Vagina (tissue), 2 donors: ENCODE measurements at regions not wholly inside any gene's neighbourhood (a gene's known extent, or its start where the extent isn't known, plus 50 kb on each side); places are given as distances from the start of the nearest gene placed in this dataset.

Experiments
- DNase-seq, 2 donors: peaks; one replicate each; pipeline ENCODE4 v3.0.0-alpha.2; 2017; ENCODE audit errors: extremely low spot score in 2 of 2
- H3K27ac ChIP-seq: fragments of 200-600 bp; sonication (generic); one replicate; pipeline ENCODE4 v1.5.1; 2019
- H3K27me3 ChIP-seq: fragments of 200-600 bp; sonication (generic); one replicate; pipeline ENCODE4 v1.5.1; 2019
- H3K36me3 ChIP-seq, 2 donors: fragments of 200-600 bp; sonication (generic); one replicate each; pipeline ENCODE4 v1.5.1; 2017 to 2019
- H3K4me1 ChIP-seq: fragments of 200-600 bp; sonication (generic); one replicate; pipeline ENCODE4 v1.5.1; 2019
- H3K4me3 ChIP-seq, 2 donors: fragments of 200-600 bp; sonication (generic); 1 replicate in 1 of 2; 2 replicates in 1 of 2; pipeline ENCODE4 v1.5.1; 2016 to 2019
- H3K9me3 ChIP-seq: fragments of 200-600 bp; sonication (generic); one replicate; pipeline ENCODE4 v1.5.1; 2019
- CTCF ChIP-seq, 3 experiments: fragments of 450-650 bp in 2 of 3; fragments of 200-600 bp in 1 of 3; sonication (generic) in 1 of 3; IDR thresholded peaks; one replicate each; pipeline ENCODE4 v1.5.1; 2017 to 2019; ENCODE audit warnings: antibody characterized with exemption in 3 of 3, mild to moderate bottlenecking in 2 of 3, moderate library complexity in 2 of 3
- POLR2A ChIP-seq, 2 donors: fragments of 450-650 bp; IDR thresholded peaks; one replicate each; pipeline ENCODE4 v1.6.1; 2017; ENCODE audit warnings: antibody characterized with exemption in 2 of 2, mild to moderate bottlenecking in 2 of 2, moderate library complexity in 2 of 2
- POLR2AphosphoS5 ChIP-seq, 2 donors: sonication (generic); formaldehyde crosslinking; IDR thresholded peaks; one replicate each; pipeline ENCODE4 v1.9.0; 2017; ENCODE audit warnings: antibody characterized with exemption in 2 of 2, mild to moderate bottlenecking in 2 of 2, low read depth in 1 of 2; ENCODE audit not compliant: insufficient read depth in 1 of 2
- intact Hi-C: fragments of 100-400 bp; cut with DNase I; formaldehyde crosslinking; loops from one replicate; pipeline ENCODE4 v1.15.1; 2023

- Histone ChIP-seq H3K4me1 (no peaks in the 10 kb centered on the region), H3K27ac (no peak overlapping the region), H3K4me3 (no peak overlapping the region), H3K27me3 (no peaks in the 10 kb centered on the region), H3K36me3 (no peaks in the 10 kb centered on the region), H3K9me3 (no peaks in the 10 kb centered on the region)
- intact Hi-C loops, result no loop called here
- no peak for TF ChIP-seq CTCF (IDR thresholded peaks at IDR 0.05)
- no peak for TF ChIP-seq POLR2AphosphoS5 (IDR thresholded peaks at IDR 0.05; ENCODE audit: insufficient read depth in 1 of 2, low read depth in 1 of 2)
- peak; percentile 64 to 69 for DNase-seq
Observed at GRCh38 chr14:96997996-96998395, 200.8 kb downstream of the VRK1 start.

GRCh38 chr14:96999654-97000155 lies 202.5 kb downstream of the VRK1 start:
- no peaks in the 10 kb centered on the region for H3K4me1 ChIP-seq
- DNase-seq, result no peak
- H3K36me3 ChIP-seq, result no peaks in the 10 kb centered on the region
- H3K9me3 ChIP-seq, result no peaks in the 10 kb centered on the region
- no peak overlapping the region for H3K4me3 ChIP-seq
- intact Hi-C loops, result no loop called here
- H3K27ac ChIP-seq, result no peak overlapping the region
- no peaks in the 10 kb centered on the region for H3K27me3 ChIP-seq
- TF ChIP-seq POLR2AphosphoS5 (IDR thresholded peaks at IDR 0.05; ENCODE audit: insufficient read depth in 1 of 2, low read depth in 1 of 2), result no peak
- no peak for TF ChIP-seq CTCF (IDR thresholded peaks at IDR 0.05)
- no peak for TF ChIP-seq POLR2A (IDR thresholded peaks at IDR 0.05)

GRCh38 chr14:97002454-97002853 lies 205.3 kb downstream of the VRK1 start:
- H3K27ac ChIP-seq, result no peak overlapping the region
- TF ChIP-seq POLR2A (IDR thresholded peaks at IDR 0.05) (no peak), CTCF (IDR thresholded peaks at IDR 0.05) (no peak), POLR2AphosphoS5 (IDR thresholded peaks at IDR 0.05; ENCODE audit: insufficient read depth in 1 of 2, low read depth in 1 of 2) (no peak)
- no peaks in the 10 kb centered on the region for H3K36me3 ChIP-seq
- intact Hi-C loops, result no loop called here
- no peaks in the 10 kb centered on the region for H3K4me1 ChIP-seq
- H3K27me3 ChIP-seq, result no peaks in the 10 kb centered on the region
- DNase-seq, result no peak
- no peak overlapping the region for H3K4me3 ChIP-seq
- H3K9me3 ChIP-seq, result no peaks in the 10 kb centered on the region

- TF ChIP-seq CTCF (IDR thresholded peaks at IDR 0.05) (no peak), POLR2A (IDR thresholded peaks at IDR 0.05) (no peak), POLR2AphosphoS5 (IDR thresholded peaks at IDR 0.05; ENCODE audit: insufficient read depth in 1 of 2, low read depth in 1 of 2) (no peak)
- intact Hi-C loops, result no loop called here
- Histone ChIP-seq H3K27ac (no peak overlapping the region), H3K9me3 (no peaks in the 10 kb centered on the region), H3K36me3 (no peaks in the 10 kb centered on the region), H3K27me3 (no peaks in the 10 kb centered on the region), H3K4me3 (no peak overlapping the region), H3K4me1 (no peaks in the 10 kb centered on the region)
- DNase-seq, result no peak
Observed at GRCh38 chr14:97005934-97006333, 208.8 kb downstream of the VRK1 start.

- H3K4me1 ChIP-seq, result no peaks in the 10 kb centered on the region
- DNase-seq, result no peak
- intact Hi-C loops, result no loop called here
- H3K9me3 ChIP-seq, result no peaks in the 10 kb centered on the region
- TF ChIP-seq POLR2AphosphoS5 (IDR thresholded peaks at IDR 0.05; ENCODE audit: insufficient read depth in 1 of 2, low read depth in 1 of 2) (no peak), CTCF (IDR thresholded peaks at IDR 0.05) (no peak), POLR2A (IDR thresholded peaks at IDR 0.05) (no peak)
- H3K27me3 ChIP-seq, result no peaks in the 10 kb centered on the region
- no peak overlapping the region for H3K4me3 ChIP-seq
- no peaks in the 10 kb centered on the region for H3K36me3 ChIP-seq
- no peak overlapping the region for H3K27ac ChIP-seq
Observed at GRCh38 chr14:97010491-97011160, 213.4 kb downstream of the VRK1 start.
